ENCODE measurements at regions not wholly inside any gene's neighbourhood (a gene's known extent, or its start where the extent isn't known, plus 50 kb on each side); places are given as distances from the start of the nearest gene placed in this dataset.
A peak's percentile ranks its signal among the peaks of the same experiment; 100 is the strongest.
"Not testable (repeated sequence)": the region's sequence is repeated elsewhere in the genome, so short reads cannot be mapped to it uniquely, and the experiment has no call there.

GRCh38 chr3:75320369-75320768, 343.8 kb upstream of the FRG2C start:
- no peak for DNase-seq (ENCODE audit: low read depth in 3 of 3)

DNA sequence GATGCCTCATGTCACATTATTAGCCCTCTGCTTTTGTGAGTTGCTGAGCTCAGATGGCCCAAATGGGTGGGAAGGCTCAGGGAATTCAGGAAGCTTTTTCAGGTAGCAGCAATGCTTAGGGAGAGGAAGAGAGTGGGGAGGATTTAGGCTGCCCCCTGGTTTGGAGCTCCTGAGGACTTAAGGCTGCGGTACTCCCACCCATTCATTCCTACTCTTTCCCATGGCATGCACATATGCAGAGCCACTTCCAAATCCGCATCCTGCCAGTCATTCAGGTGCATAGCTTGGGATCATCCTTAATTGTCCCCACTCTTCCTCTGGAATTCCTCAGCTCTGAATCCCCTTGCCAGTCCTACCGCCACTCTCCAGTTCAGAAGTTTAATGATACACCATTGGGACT, 343.1 kb upstream of the FRG2C start:
- DNase-seq (ENCODE audit: low read depth in 3 of 3), result no peak

- not testable (repeated sequence) for DNase-seq (ENCODE audit: low read depth in 3 of 3)
These were observed 340.2 kb upstream of the FRG2C start for GRCh38 chr3:75323936-75324335.

GRCh38 chr3:75325716-75326115, 338.4 kb upstream of the FRG2C start:
- DNase-seq (ENCODE audit: low read depth in 3 of 3), result no peak

GRCh38 chr3:75327453-75327852, 336.7 kb upstream of the FRG2C start:
- DNase-seq (ENCODE audit: low read depth in 3 of 3), result no peak

DNA sequence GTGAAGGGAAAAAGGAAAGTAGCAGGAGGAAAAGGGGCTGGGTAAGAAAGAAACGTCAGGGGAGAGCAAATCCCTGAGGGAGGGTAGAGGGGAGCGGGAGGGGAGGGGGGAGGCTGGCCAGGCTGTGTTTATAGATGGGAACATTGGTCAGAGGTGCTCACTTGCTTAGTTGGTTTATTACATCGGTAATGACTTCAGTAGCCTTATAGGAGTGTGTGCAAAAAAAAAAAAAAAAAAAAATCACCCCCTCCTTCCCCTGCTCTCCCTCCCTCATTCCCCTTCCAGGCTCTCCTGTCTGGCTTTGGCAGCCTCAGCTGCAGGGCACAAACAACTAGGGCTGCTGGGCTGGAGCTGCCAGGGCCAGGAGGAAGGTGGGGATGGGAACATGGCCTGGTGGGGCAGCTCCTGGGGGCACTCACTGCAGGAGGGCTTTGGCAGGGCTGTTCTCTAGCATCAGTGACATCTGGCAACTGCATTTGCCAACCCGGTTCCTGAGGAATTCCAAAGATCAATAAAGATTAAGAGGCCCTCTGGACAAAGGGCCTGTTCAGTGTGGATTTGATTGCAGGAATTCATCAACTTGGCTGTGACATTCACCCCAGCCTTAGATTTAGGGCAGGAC, 334.5 kb upstream of the FRG2C start:
- no peak for DNase-seq (ENCODE audit: low read depth in 3 of 3)

- DNase-seq (ENCODE audit: low read depth in 3 of 3), result not testable (repeated sequence)
These were observed 333.7 kb upstream of the FRG2C start for GRCh38 chr3:75330446-75330845.

GRCh38 chr3:75332090-75332489, 332.0 kb upstream of the FRG2C start:
- DNase-seq (ENCODE audit: low read depth in 3 of 3), result not testable (repeated sequence)

DNA sequence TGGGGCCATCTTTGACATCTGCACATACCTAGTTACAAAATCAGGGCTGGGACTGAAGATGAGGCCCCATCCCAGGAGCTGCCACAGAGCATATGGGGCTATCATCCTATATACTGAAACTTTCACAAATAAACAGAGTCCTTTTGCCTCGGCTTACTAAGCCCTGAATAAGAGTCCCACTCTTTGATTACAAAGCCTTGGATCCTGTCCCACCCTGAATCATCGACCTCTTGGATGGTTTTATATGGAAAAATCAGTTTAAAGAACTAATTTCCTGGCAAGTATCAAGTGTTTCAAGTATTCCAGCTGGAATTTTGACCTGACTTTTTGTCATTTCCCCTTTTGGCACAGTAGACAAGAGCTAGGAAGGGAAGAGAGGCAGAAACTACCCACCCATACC, 331.3 kb upstream of the FRG2C start:
- no peak for DNase-seq (ENCODE audit: low read depth in 3 of 3)

GRCh38 chr3:75334299-75334698, 329.8 kb upstream of the FRG2C start:
- DNase-seq (ENCODE audit: low read depth in 3 of 3), result no peak

DNA sequence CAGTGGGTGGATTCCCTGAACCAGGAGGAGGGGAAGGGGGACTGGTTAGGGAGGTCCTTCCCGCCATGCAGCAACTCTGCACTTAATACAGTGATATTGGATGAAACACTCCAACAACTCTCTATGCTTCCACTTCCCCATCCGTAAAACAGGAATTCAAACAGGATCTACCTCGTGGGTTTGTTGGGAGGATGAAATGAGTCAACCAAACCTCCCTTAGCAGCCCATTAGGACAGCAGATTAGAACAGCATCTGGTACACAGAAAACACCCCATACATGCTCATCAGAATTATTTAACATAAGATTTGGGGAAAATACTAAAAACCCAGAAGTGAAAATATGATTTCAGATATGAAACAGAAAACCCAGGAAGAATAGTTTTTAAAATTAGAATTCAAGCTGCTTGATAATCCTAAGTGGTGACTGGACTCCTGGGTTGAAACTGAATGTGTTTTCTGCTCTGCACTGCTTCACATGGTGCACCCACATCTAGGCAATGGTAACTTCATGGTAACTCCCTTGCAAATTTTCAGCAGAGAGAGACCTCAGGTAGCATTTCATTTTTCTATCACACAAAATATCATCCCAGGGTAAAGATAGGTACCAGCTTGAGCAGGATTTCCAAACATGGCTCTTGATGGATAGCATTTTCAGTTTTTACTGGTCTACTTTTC, 326.8 kb upstream of the FRG2C start:
- DNase-seq (ENCODE audit: low read depth in 3 of 3), result no peak

GRCh38 chr3:75338342-75338741, 325.8 kb upstream of the FRG2C start:
- DNase-seq (ENCODE audit: low read depth in 3 of 3), result no peak

GRCh38 chr3:75341324-75342067, 322.6 kb upstream of the FRG2C start:
- no peak for DNase-seq (ENCODE audit: low read depth in 3 of 3)

DNA sequence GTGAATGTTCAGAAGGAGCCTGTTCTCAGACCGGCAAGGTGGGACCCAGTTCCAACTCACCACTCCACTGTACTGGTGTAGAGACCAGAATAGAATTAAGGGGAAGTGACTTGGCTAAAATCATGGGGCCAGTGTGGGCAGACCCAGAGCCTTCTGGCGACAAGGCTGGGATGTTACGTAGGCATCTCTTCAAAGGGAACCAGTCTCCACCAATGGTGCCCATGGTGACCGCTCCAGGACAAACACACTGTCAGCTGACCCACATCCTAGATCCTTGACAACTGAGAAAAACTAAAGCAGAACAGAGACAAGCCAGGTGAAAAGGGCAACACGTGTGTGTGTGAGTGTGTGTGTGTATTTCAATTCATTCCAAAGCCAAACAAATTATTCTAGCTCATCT, 321.7 kb upstream of the FRG2C start:
- DNase-seq (ENCODE audit: low read depth in 3 of 3), result no peak

GRCh38 chr3:75350536-75350935, 313.6 kb upstream of the FRG2C start:
- not testable (repeated sequence) for DNase-seq (ENCODE audit: low read depth in 3 of 3)

DNA sequence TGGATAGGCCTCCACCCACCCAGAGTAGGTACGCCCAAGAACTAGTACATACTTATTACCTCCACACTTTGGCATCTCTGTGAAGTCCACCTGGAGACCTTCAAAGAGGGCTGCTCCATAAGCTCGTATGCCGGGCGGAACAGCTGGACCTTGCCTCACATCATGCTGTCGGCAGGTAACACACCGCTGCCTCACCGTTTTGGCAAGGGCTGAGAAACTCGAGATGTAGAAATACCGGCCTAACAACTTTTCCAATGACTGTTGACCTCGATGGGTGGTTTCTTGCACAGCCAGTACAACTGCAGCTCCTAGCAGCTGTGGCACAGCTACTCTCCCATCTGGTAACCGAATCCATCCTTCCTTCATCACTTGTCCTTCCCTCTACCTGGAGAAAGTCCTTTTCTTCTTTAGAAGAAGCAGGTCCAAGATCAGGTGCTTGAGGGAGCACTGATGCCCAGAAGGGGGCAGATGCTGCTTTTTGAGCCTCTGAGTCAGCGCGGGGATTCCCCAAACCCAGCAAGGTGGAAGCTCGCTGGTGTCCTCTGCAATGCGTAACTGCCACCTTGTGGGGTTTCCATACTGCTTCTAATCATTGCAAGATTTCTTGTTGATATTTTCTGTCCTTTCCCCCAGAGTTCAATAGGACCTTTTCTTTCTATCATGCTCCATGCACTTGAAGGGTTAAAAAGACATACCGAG, 301.9 kb upstream of the FRG2C start:
- DNase-seq (ENCODE audit: low read depth in 3 of 3), result peak in 2 of 3 experiments; percentile 1

DNA sequence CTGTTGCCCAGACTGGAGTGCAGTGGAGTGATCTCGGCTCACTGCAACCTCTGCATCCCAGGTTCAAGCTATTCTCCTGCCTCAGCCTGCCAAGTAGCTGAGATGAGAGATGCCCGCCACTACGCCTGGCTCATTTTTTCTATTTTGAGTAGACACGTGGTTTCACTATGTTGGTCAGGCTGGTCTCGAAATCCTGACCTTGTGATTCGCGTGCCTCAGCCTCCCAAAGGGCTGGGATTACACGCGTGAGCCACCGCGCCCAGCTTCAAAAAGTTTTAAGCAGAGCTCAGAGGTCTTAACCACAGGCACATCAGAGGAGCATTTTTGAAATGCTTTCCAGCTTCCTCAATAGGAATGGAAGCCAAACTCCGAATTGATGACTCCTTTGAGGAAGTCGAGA, 291.2 kb upstream of the FRG2C start:
- DNase-seq (ENCODE audit: low read depth in 3 of 3), result not testable (repeated sequence)

DNA sequence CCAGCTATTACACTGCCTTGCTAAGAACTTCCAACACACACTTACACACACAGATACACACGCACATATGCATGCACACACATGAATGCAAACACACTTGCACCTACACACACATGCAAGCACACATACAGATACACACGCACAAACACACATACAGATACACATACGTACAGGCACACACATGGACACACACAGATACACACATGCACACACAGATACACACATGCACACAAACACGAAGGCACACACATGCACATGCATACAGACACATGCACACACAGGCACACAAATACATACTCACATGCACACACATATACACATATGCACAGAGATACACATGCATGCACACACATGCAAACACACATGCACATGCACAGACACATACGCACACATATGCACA, 284.3 kb upstream of the FRG2C start:
- not testable (repeated sequence) for DNase-seq (ENCODE audit: low read depth in 3 of 3)

DNA sequence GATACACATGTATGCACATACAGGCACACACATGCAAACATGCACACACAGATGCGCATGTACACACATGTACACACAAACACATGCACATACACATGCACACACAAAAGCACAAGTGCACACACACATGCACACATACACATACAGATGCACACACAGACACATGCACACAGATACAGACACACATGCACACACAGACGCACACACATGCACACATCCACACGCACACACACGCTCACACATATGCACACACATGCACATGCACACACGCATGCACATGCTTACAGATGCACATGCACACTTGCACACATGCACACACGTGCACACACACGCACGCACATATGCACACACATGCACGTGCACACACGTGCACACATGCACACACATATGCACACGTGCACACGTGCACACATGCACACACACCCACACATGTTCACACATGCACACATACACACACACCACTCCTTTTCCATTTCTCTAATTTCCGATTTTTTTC, 283.8 kb upstream of the FRG2C start:
- no peak for DNase-seq (ENCODE audit: low read depth in 3 of 3)

DNA sequence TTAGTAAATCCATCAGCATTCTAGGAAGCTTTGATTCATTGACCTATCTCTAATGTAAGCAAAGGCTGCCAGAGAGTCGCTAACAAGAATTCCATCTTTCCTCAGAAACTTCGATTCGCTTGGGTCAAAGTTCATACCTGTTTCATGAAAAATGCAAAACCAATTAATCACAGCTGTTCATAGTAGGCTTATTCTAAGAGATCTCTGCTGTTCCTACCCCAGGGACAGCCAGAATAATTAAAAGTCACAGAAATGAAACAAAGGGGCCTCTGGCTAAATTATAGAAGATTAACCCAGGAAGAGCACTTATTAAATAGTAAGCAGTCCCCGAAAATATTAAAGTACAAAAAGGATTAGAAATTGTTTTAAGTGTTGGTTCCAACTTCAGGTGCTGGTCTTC, 280.1 kb upstream of the FRG2C start:
- DNase-seq (ENCODE audit: low read depth in 3 of 3), result not testable (repeated sequence)

DNA sequence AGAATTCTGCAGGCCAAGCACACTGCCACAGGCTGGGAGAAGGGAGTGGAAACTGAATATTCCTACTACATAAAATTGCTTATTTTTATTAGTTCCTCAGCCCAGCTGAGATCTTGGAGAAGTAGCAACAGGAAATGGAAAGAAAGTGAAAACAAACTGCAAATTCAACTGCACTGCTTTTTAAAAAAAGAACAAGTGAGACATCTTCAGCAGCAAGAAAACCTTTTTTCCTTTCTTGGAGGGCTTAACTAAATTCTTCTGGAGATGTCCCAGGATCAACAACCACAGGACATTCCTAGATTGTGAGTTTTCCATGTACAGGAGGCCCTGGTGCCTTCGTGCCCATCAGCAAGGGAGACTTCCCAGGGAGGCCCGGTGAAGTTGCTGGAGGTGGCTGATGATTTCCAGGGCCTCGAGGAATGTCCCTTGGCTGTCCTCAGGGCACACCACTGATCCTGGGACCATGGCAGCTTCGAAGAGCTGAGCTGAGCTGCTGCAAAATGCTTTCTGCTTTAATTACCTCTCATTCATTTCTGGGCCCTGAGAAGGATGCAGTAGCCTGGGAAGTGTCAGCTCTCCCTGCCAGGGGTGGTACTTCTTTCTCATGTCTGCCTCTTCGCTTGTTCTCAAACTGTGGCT, 275.5 kb upstream of the FRG2C start:
- not testable (repeated sequence) for DNase-seq (ENCODE audit: low read depth in 3 of 3)

DNA sequence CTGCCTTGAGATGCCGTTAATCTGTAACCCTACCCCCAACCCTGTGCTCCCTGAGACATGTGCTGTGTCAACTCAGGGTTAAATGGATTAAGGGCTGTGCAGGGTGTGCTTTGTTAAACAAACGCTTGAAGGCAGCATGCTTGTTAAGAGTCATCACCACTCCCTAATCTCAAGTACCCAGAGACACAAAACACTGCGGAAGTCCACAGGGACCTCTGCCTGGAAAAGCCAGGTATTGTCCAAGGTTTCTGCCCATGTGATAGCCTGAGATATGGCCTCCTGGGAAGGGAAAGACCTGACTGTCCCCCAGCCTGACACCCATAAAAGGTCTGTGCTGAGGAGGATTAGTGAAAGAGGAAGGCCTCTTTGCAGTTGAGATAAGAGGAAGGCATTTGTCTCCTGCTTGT, 270.8 kb upstream of the FRG2C start:
- not testable (repeated sequence) for DNase-seq (ENCODE audit: low read depth in 3 of 3)

Data from stimulated activated CD4-positive, alpha-beta T cell treated with anti-CD3 and anti-CD28 coated beads, TNF-alpha, amount 100 ng/mL, for 4 hours (primary cell).